ENCODE measurements at regions not wholly inside any gene's neighbourhood (a gene's known extent, or its start where the extent isn't known, plus 50 kb on each side); places are given as distances from the start of the nearest gene placed in this dataset.

GRCh38 chr18:21997207-21998143 lies 171.9 kb upstream of the GATA6 start:
- DNase-seq = peak; percentile 38

GRCh38 chr18:21998486-21998885 lies 170.9 kb upstream of the GATA6 start:
- DNase-seq = no peak

- no peak for DNase-seq
Measured at GRCh38 chr18:22001912-22002487, 167.4 kb upstream of the GATA6 start.

- DNase-seq = no peak
Measured at GRCh38 chr18:22005191-22005841, 164.1 kb upstream of the GATA6 start.

GRCh38 chr18:22006458-22006857 lies 162.9 kb upstream of the GATA6 start:
- DNase-seq = no peak

GRCh38 chr18:22009242-22009641 lies 160.1 kb upstream of the GATA6 start:
- DNase-seq = no peak

GRCh38 chr18:22013993-22014392 lies 155.4 kb upstream of the GATA6 start:
- no peak for DNase-seq

GRCh38 chr18:22015156-22015555 lies 154.2 kb upstream of the GATA6 start:
- DNase-seq = no peak

- no peak for DNase-seq
Measured at GRCh38 chr18:22018366-22018765, 151.0 kb upstream of the GATA6 start.

- DNase-seq = no peak
Measured at GRCh38 chr18:22019193-22019592, 150.2 kb upstream of the GATA6 start.

GRCh38 chr18:22020127-22020866 lies 149.1 kb upstream of the GATA6 start:
- DNase-seq = no peak

GRCh38 chr18:22020867-22021370 lies 148.5 kb upstream of the GATA6 start:
- DNase-seq = no peak

GRCh38 chr18:22021701-22022100 lies 147.7 kb upstream of the GATA6 start:
- no peak for DNase-seq

GRCh38 chr18:22024924-22025323 lies 144.5 kb upstream of the GATA6 start:
- no peak for DNase-seq

GRCh38 chr18:22026362-22026761 lies 143.0 kb upstream of the GATA6 start:
- no peak for DNase-seq

- DNase-seq = no peak
Measured at GRCh38 chr18:22026889-22027288, 142.5 kb upstream of the GATA6 start.

GRCh38 chr18:22031611-22032010 lies 137.8 kb upstream of the GATA6 start:
- DNase-seq = peak; percentile 13

- DNase-seq = peak; percentile 97
Measured at GRCh38 chr18:22032392-22032961, 136.9 kb upstream of the GATA6 start.

- no peak for DNase-seq
Measured at GRCh38 chr18:22033085-22033484, 136.3 kb upstream of the GATA6 start.

GRCh38 chr18:22034276-22034675 lies 135.1 kb upstream of the GATA6 start:
- DNase-seq = no peak

GRCh38 chr18:22040533-22040932 lies 128.9 kb upstream of the GATA6 start:
- DNase-seq = no peak

GRCh38 chr18:22043837-22044236 lies 125.6 kb upstream of the GATA6 start:
- no peak for DNase-seq
